HG02798 (cell line): ENCODE measurements at regions not wholly inside any gene's neighbourhood (a gene's known extent, or its start where the extent isn't known, plus 50 kb on each side); places are given as distances from the start of the nearest gene placed in this dataset.
"Not testable (repeated sequence)": the region's sequence is repeated elsewhere in the genome, so short reads cannot be mapped to it uniquely, and the experiment has no call there.

Experiments
- ATAC-seq: cut with Tn5 transposase; IDR thresholded peaks from one replicate; pipeline ENCODE4 v1.9.1; 2021; ENCODE audit warnings: mild to moderate bottlenecking; ENCODE audit not compliant: unreplicated experiment, poor library complexity

GRCh38 chr1:188062456-188062855 lies 1233.7 kb downstream of the PLA2G4A start:
- no peak for ATAC-seq

- ATAC-seq, result no peak
Observed at GRCh38 chr1:188065917-188066316, 1237.2 kb downstream of the PLA2G4A start.

GRCh38 chr1:188070848-188071247 lies 1242.1 kb downstream of the PLA2G4A start:
- no peak for ATAC-seq

- no peak for ATAC-seq
Observed at GRCh38 chr1:188089015-188089414, 1260.3 kb downstream of the PLA2G4A start.

- no peak for ATAC-seq
Observed at GRCh38 chr1:188089461-188089860, 1260.7 kb downstream of the PLA2G4A start.

GRCh38 chr1:188096521-188096920 lies 1267.8 kb downstream of the PLA2G4A start:
- no peak for ATAC-seq

- ATAC-seq, result no peak
Observed at GRCh38 chr1:188117436-188117835, 1288.7 kb downstream of the PLA2G4A start.

- ATAC-seq, result no peak
Observed at GRCh38 chr1:188122646-188123045, 1293.9 kb downstream of the PLA2G4A start.

GRCh38 chr1:188127507-188127906 lies 1298.8 kb downstream of the PLA2G4A start:
- ATAC-seq, result no peak

GRCh38 chr1:188128761-188129160 lies 1300.0 kb downstream of the PLA2G4A start:
- no peak for ATAC-seq

GRCh38 chr1:188129856-188130838 lies 1301.4 kb downstream of the PLA2G4A start:
- no peak for ATAC-seq

GRCh38 chr1:188137221-188137620 lies 1308.5 kb downstream of the PLA2G4A start:
- ATAC-seq, result no peak

- ATAC-seq, result no peak
Observed at GRCh38 chr1:188140958-188141357, 1312.2 kb downstream of the PLA2G4A start.

GRCh38 chr1:188154196-188154595 lies 1325.4 kb downstream of the PLA2G4A start:
- ATAC-seq, result no peak

- ATAC-seq, result no peak
Observed at GRCh38 chr1:188154761-188155160, 1326.0 kb downstream of the PLA2G4A start.

GRCh38 chr1:188155261-188155660 lies 1326.5 kb downstream of the PLA2G4A start:
- no peak for ATAC-seq

GRCh38 chr1:188164459-188164858 lies 1335.7 kb downstream of the PLA2G4A start:
- no peak for ATAC-seq

GRCh38 chr1:188166654-188167053 lies 1337.9 kb downstream of the PLA2G4A start:
- no peak for ATAC-seq

GRCh38 chr1:188169971-188170370 lies 1341.2 kb downstream of the PLA2G4A start:
- ATAC-seq, result no peak

GRCh38 chr1:188170411-188170810 lies 1341.7 kb downstream of the PLA2G4A start:
- ATAC-seq, result no peak

- no peak for ATAC-seq
Observed at GRCh38 chr1:188170935-188171334, 1342.2 kb downstream of the PLA2G4A start.

- ATAC-seq, result not testable (repeated sequence)
Observed at GRCh38 chr1:188182063-188182462, 1353.3 kb downstream of the PLA2G4A start.
